HG03354 (cell line): ENCODE measurements at regions not wholly inside any gene's neighbourhood (a gene's known extent, or its start where the extent isn't known, plus 50 kb on each side); places are given as distances from the start of the nearest gene placed in this dataset.
"Not testable (repeated sequence)": the region's sequence is repeated elsewhere in the genome, so short reads cannot be mapped to it uniquely, and the experiment has no call there.

Experiments used
- ATAC-seq: cut with Tn5 transposase; IDR thresholded peaks from one replicate; pipeline ENCODE4 v1.9.1; 2021; ENCODE audit warnings: mild to moderate bottlenecking; ENCODE audit not compliant: unreplicated experiment, poor library complexity, severe bottlenecking

DNA sequence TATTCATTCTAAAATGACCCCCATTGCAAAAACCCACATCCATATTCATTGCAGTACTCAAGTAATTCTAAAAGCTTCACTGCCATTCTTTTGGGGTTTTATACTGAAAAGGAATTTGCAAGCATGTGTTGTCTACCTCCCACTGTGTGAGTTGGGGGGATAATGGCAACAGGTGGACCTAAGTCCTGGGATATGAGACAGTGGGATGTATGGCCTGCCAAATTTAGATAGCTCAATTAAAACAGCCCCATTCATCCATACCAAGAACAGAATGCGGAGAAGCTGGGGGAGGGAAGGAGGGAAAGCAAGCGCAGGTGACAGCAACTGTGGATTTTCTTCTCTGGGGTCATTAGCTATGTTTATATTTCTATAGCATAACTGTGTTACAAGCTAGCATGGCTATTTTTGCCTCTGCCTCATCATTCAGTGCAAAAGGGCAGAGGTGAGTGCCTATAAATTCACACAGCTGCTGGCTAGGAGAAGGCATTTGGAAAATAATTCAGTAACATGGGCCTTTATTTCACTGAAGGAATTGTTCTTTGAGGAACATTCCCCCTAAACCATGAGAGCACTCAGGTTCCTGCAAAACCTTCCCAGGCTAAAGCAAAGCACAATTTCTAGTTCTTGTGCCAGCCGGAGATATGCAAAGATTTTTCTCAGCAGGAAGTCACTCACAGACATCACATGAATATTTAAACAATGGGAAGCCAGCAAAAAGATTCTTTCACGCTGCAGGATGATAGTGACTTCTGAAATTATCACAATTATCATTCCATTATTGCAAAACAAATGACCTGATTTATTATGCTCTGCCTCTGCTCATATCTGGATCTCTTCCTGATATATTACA, 393.9 kb upstream of the ACVR2A start:
- ATAC-seq = no peak

DNA sequence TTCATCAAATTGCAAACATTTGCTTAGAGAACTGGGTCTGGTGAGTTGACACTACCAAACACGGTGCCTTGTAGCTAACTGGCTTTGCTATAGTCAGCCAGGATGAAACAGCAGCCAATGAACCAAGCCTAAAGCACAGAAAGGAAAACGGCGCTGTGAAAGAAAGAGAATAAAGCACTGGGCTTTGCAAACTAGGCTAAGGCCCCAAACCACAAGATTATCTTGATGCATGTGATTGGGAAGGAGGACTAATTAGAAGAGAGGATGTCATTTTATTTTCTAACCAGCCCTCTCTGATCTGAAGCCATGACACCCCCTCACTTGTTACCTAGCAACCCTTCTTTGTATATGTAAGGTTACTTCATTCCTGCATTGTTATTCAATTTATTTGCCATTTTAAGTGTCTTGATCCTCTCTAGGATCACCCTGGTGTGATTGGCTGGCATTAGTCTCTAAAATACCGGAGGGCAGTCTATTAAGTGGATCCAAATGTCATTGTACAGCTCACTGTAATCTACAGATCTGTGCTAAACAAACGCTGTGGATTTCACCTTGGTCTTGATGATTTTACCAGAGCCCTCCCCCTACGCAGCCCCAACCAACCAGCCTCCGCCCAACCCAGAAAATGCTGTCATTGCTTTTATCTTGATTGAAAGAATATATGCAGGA, 395.4 kb upstream of the ACVR2A start:
- ATAC-seq = no peak

GRCh38 chr2:147442816-147443215, 402.0 kb upstream of the ACVR2A start:
- ATAC-seq = no peak

GRCh38 chr2:147441182-147441581, 403.6 kb upstream of the ACVR2A start:
- no peak for ATAC-seq

DNA sequence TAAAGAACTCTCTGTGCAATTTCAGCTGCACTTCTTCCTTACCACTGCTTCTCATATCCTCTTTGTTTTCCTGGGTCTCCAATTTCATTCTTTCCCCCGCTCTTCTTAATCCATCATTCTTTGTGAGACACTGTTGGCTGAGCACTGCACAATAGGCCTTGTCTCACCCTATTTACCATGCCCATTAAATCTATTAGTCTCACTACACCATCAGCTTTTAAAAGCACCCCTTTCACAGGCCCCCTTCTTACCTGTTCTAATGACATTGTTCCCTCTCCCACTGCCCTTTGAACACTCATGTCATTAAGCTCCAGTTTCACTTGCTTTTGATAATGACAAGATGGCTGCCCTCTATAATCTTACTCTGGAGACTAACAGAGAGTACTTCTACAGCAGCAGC, 404.1 kb upstream of the ACVR2A start:
- no peak for ATAC-seq

DNA sequence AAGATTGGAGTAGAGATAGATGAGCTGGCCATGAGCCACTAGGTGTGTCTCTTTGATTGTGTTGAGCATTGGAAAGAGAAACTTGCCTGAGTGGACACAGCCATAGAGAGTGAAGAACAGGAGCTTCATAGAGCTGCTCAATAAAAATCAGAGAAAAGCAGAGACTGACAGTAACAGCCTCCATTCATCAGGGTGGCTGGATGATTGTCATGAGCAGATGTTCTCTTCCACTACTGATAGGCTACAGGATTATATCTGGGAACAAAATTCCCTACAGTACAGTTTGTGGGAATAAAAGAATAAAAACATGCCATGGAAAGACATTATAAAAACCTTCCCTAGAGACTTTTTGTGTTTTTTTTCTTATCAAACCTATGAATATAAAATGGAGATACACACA, 404.8 kb upstream of the ACVR2A start:
- no peak for ATAC-seq

GRCh38 chr2:147438882-147439281, 405.9 kb upstream of the ACVR2A start:
- ATAC-seq = no peak

- no peak for ATAC-seq
Measured at GRCh38 chr2:147433822-147434221, 411.0 kb upstream of the ACVR2A start.

GRCh38 chr2:147430408-147430807, 414.4 kb upstream of the ACVR2A start:
- no peak for ATAC-seq

DNA sequence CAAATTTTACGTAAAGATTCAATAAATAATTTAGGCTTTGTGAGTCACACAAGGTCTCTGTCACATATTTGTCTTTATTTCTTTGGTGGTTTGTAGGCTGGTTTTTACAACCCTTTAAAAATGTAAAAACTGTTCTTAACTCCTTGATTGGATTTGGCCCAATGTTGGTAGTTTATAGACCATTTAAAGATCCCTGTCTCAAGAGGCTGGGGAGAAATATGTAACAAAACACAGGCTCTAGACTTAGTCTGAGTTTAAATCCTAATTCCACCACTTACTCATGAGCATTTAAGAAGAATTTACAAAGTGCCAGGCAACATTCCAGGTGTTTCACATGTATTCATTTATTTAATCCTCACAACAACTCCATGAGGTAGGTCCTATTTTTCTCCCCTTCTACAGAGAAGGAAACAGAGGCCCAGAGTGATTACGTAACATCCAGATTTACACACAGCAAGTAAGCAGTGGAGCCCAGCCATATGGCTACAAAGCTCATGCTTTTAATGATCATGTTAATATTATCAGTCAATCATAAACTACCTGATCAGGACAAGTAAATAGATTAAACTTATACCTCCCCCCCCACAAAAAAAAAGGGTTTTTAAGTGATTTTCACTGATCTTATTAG, 416.6 kb upstream of the ACVR2A start:
- ATAC-seq = no peak

DNA sequence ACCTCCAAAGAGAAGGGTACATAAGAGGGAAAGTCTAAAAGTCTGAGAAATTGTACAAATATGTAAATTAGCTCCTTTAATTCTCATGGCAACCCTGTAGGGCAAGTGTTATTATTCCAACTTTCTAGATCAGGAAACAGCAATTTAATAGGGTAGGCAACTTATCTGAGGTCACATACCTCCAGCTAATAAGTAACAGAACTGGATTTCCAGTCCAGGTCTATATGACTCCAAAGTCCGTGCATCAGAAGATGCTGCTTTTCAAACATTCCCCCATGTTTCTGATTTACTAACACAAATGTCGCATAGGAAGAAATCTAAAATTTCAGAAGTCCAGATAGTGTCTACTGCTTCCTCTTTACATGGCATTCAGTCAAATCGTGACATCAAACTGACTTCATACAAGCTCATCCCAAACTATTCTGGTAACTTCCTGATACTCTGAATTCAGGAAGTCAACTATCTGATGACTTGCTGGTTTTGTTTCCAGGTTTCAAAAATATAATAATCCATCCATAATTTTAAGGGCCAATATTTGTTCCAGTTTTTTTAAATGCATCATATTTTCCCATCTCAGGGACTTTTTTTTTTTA, 419.3 kb upstream of the ACVR2A start:
- ATAC-seq = no peak

- no peak for ATAC-seq
Measured at GRCh38 chr2:147424766-147425165, 420.1 kb upstream of the ACVR2A start.

DNA sequence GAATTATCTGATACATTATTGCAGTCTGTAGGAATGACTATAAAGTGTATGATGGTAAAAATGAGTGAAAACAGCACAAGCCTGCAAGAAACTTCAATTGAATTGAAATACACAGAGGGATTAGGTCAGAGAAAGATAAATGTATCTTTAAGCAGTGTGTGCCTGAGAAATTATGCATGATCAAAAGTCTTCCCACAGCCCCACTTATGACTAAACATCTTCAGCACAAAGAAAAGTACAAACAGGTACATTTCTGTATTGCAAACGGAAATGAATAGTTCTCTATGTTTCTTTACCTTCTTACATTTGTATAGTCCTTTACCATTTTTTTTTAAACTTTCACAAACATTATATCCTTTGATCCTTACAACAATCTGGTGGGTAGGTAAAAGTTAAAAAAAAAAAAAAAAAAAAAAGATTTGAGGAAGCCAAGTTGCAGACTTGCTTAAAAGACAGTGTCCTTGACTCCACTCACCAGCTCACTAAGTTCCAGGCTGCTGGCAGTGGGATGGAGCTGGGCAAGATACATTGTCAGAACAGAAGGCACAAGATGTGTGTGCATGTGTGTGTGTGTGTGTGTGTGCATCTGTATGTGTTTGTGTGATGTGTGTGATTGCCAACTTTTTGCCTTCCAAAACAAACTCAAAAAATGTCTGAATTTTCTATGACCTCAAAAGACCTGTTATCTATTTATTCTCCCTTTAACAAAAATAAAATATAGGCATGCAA, 423.7 kb upstream of the ACVR2A start:
- ATAC-seq = no peak

DNA sequence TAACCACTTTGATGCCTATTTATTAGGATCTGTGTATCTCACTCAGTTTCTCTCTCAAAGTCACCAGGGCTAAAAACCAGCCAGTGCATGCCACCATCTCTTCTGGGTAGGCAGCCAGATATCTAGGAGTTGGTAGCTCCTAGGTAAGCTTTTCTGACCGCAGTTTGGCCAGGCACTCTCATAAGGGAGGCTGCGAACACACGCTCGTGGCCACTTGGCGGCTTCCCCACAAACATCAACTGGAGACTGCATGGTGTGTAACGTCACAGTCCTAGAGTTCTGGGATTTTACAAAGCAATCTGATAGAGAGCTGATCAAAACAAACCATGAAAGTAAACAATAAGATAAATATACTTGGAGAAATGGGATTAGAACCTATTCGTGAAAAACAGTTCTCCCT, 424.3 kb upstream of the ACVR2A start:
- ATAC-seq = no peak

GRCh38 chr2:147416099-147416498, 428.7 kb upstream of the ACVR2A start:
- ATAC-seq = no peak

- ATAC-seq = not testable (repeated sequence)
Measured at GRCh38 chr2:147414656-147415055, 430.2 kb upstream of the ACVR2A start.

- no peak for ATAC-seq
Measured at GRCh38 chr2:147408357-147408756, 436.5 kb upstream of the ACVR2A start.

DNA sequence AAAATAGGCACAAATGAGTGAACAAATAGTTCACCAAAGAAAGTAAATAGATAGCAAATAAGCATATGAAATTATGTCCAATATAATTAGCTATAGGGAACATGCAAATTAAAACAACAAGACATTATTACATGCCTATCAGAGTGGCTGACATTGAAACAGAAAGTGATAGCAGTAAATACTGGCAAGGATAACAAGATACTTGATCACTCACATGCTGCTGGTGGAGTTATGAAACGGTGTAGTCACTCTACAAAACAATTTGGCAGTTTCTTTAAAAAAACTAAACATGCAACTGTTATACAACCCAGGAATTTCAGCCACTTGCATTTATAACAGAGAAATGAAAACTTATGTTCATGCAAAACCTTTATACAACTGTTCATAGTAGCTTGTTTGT, 439.2 kb upstream of the ACVR2A start:
- ATAC-seq = peak; percentile 84

GRCh38 chr2:147398996-147399395, 445.8 kb upstream of the ACVR2A start:
- ATAC-seq = no peak

DNA sequence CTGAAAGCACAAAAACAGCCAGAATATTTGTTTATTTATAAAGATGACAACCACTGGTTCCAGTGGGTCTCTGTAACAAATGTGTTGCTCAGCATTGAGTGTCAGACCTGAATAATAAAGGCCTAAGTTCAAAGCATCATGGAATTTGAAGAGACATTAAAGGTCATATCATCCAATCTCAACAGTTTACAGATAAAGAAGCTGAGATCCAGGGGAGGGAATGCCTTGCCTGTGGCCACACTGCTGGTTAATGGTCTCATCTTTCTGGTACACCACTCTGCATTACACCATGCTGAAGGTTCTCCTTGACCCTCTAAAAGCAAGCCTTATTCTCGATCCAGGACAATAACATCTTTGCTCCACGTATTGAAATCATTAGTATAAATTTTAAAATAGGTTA, 446.5 kb upstream of the ACVR2A start:
- no peak for ATAC-seq
